AG10803 (cell line): ENCODE measurements at regions not wholly inside any gene's neighbourhood (a gene's known extent, or its start where the extent isn't known, plus 50 kb on each side); places are given as distances from the start of the nearest gene placed in this dataset.

Experiments
- DNase-seq: peaks from one replicate; pipeline ENCODE4 v3.0.0; 2010; ENCODE audit warnings: low read depth
- H3K4me3 ChIP-seq: 2 replicates; pipeline ENCODE4 v1.5.1; 2011; ENCODE audit warnings: mild to moderate bottlenecking, low read length, control low read depth
- TF ChIP-seq, protein P1 (sequence below): conservative IDR thresholded peaks from 2 replicates; pipeline ENCODE4 v1.5.1; 2011; ENCODE audit warnings: mild to moderate bottlenecking, low read length, control low read depth, inconsistent platforms

DNA sequence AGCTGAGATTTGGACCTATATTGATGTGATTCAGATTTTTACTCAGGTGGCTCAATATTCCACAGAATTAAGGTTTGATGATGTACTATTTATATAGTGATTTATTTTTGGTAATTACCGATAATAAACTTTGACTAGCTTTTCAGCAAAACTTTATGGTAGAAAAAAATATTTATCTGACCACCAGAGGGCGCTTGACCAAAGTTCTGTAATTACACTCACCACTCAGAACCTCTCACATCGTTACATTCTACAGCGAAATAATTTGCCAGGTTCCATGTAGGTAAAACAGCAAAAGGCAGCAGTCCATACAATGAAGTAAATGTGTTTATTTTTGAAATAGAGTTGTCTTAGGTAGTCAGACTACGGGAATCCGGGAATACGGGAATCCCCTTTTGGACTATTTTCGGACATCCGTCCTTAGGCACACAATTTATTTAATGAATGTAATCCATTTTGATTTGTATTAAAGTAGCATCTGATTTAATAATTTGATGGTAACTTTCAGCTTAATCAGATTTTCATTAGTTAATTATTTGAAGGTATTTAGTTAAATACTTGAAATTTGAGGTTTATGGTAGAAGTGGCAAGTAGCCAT lies 143.0 kb upstream of the DDHD1 start:
- TF ChIP-seq, protein P1, sequence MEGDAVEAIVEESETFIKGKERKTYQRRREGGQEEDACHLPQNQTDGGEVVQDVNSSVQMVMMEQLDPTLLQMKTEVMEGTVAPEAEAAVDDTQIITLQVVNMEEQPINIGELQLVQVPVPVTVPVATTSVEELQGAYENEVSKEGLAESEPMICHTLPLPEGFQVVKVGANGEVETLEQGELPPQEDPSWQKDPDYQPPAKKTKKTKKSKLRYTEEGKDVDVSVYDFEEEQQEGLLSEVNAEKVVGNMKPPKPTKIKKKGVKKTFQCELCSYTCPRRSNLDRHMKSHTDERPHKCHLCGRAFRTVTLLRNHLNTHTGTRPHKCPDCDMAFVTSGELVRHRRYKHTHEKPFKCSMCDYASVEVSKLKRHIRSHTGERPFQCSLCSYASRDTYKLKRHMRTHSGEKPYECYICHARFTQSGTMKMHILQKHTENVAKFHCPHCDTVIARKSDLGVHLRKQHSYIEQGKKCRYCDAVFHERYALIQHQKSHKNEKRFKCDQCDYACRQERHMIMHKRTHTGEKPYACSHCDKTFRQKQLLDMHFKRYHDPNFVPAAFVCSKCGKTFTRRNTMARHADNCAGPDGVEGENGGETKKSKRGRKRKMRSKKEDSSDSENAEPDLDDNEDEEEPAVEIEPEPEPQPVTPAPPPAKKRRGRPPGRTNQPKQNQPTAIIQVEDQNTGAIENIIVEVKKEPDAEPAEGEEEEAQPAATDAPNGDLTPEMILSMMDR, result peak; percentile 61
- H3K4me3 ChIP-seq, result no peak overlapping the region
- DNase-seq, result peak; percentile 42

DNA sequence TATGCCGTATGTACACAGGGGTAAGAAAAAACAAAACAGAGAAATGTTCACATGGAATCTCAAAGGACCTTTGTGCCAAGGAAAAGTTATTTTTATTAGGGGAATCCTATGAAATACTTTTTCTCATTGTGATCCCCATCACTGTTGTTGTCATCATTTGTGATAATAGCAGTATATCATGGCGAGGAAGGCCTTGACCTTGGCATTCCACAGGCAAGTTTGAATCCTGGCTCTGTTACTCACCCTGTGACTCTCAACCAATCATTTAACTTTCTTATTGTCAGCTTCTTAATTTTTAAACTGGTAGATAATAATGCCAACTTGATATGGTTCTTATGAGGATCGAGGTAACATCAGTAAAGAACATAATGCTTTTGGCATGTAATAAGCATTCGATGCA lies 142.2 kb upstream of the DDHD1 start:
- TF ChIP-seq, protein P1, result no peak
- no peak overlapping the region for H3K4me3 ChIP-seq
- no peak for DNase-seq

DNA sequence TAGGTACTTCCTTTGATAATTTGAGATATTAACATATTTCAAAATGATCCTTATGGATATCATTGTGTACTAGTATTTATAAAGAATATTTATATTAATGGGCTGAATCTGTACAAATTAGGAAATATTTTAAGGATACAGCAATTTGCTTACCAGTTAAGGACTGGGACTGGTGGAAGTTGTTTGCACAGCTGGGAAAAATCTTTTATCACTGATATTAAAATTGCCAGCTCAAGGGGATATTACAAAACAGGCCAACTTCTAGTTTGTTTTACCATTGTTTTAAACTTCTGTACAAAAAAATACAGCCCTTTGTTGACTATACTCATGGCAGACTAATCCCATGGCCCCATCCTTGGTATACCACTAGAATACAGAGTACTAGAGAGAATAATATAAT lies 133.2 kb upstream of the DDHD1 start:
- TF ChIP-seq, protein P1, result no peak
- DNase-seq, result no peak
- no peak overlapping the region for H3K4me3 ChIP-seq

DNA sequence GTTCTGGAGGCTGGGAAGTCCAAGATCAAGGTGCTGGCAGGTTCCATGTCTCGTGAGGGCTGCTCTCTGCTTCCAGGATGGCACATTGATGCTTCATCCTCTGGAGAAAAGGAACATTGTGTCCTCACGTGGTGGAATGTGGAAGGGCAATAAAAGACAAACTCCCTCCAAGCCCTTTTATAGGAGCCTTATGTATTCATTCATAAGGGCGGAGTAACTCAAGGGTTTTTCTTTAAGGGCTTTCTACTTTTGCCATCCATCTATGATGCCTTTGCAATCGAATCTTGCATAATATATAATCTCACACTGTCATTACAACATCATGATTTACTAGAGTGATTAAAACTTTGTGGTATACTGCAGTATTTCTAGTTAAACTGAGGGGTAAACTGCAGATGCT lies 132.7 kb upstream of the DDHD1 start:
- no peak overlapping the region for H3K4me3 ChIP-seq
- TF ChIP-seq, protein P1, result peak; percentile 28
- DNase-seq, result no peak

DNA sequence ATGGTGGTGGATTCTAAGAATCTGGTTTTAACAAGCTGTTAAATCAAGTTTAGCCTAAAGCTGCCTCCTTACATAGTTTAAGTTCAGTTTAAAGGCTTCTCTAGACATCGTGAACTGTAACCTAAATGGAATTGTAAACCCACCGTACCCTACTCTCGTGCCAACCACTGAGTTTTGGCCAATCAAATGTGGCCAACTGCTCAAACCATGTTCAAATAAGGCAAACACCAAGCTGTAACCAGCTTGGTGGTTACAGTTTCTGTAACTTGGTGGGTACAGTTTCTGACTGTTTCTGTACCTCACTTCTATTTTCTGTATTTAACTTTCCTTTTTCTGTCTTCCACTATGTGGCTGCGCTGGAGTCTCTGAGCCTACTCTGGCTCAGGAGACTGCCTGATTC lies 131.9 kb upstream of the DDHD1 start:
- no peak overlapping the region for H3K4me3 ChIP-seq
- TF ChIP-seq, protein P1, result no peak
- DNase-seq, result no peak

DNA sequence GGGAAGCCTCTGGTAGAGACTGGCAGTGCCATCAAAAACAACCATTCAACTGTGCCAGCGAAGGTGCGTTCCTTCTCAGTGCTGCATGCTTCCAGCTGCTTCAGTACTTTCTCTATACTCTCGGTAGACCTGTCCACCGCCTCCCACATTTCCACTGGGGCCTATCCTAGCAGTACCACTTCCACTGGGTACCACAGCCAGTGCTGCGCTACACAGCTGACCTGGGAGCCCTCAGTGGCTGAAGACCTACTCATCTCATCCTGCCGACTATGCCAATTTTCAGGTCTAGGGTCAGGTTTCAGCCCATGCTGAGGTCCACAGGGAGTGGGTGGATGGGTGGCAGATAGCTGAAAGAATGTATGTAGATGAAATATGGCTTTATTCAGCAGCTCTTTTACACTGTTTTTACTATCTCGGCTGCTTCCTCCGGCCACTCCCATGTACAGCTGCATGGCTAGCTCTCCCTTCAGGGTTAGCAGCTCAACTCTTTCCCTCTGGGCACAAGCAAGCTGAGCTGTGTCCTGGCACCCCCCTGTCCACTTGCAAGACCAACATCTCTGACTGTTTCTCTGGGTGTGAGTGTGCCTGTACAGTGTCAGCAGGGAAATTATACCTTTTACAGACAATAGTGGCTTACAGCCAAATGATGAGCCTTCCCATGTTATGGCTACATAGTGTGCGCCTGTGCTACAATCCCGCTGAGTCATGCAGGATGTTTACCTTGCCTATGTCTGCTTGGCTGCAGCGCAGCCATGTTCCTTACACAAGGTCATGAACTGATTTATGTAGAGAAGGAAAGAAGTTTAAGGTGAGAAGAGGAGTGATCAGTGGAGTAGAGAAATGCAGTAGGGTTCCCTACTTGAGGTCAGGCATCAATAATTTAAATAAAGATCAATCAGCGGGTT lies 125.7 kb upstream of the DDHD1 start:
- TF ChIP-seq, protein P1, result no peak
- no peak overlapping the region for H3K4me3 ChIP-seq
- DNase-seq, result peak; percentile 29

DNA sequence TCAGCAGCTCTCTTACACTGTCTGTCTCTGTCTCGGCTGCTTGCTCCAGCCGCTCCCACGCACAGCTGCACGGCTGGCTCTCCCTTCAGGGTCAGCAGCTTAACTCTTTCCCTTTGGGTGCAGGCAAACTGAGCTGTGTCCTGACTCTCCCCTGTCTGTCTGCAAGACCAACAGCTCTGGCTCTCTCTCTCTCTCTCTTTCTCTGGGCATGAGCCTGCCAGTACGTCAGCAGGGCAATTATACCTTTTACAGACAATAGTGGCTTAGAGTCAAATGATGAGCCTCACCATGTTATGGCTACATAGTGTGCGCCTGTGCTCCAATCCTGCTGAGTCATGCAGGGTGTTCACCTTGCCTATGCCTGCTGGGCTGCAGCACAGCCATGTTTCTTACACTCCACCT lies 120.5 kb upstream of the DDHD1 start:
- peak; percentile 21 for DNase-seq
- TF ChIP-seq, protein P1, result no peak

More for the DNA sequence above, 120.5 kb upstream of the DDHD1 start:
- no peak overlapping the region for H3K4me3 ChIP-seq
